ENCODE measurements at regions not wholly inside any gene's neighbourhood (a gene's known extent, or its start where the extent isn't known, plus 50 kb on each side); places are given as distances from the start of the nearest gene placed in this dataset.
A peak's percentile ranks its signal among the peaks of the same experiment; 100 is the strongest.
"Not testable (repeated sequence)": the region's sequence is repeated elsewhere in the genome, so short reads cannot be mapped to it uniquely, and the experiment has no call there.

GRCh38 chr9:89952401-89952800 is 347.6 kb downstream of the GADD45G start:
- DNase-seq = peak; percentile 87

GRCh38 chr9:89953263-89953662 is 348.5 kb downstream of the GADD45G start:
- not testable (repeated sequence) for DNase-seq

GRCh38 chr9:89953824-89954615 is 349.2 kb downstream of the GADD45G start:
- DNase-seq = peak; percentile 8

GRCh38 chr9:89955144-89955543 is 350.3 kb downstream of the GADD45G start:
- no peak for DNase-seq

GRCh38 chr9:89955626-89956025 is 350.8 kb downstream of the GADD45G start:
- no peak for DNase-seq

GRCh38 chr9:89956331-89956730 is 351.5 kb downstream of the GADD45G start:
- DNase-seq = no peak

- DNase-seq = no peak
Observed at GRCh38 chr9:89956907-89957306, 352.1 kb downstream of the GADD45G start.

- DNase-seq = peak; percentile 14
Observed at GRCh38 chr9:89958086-89958485, 353.3 kb downstream of the GADD45G start.

- peak; percentile 57 for DNase-seq
Observed at GRCh38 chr9:89961616-89962341, 357.0 kb downstream of the GADD45G start.

GRCh38 chr9:89963280-89963679 is 358.5 kb downstream of the GADD45G start:
- no peak for DNase-seq

- DNase-seq = no peak
Observed at GRCh38 chr9:89967527-89967926, 362.7 kb downstream of the GADD45G start.

- peak; percentile 24 for DNase-seq
Observed at GRCh38 chr9:89969156-89969675, 364.4 kb downstream of the GADD45G start.

- no peak for DNase-seq
Observed at GRCh38 chr9:89969881-89970639, 365.2 kb downstream of the GADD45G start.

- no peak for DNase-seq
Observed at GRCh38 chr9:89970701-89971100, 365.9 kb downstream of the GADD45G start.

GRCh38 chr9:89972535-89972934 is 367.7 kb downstream of the GADD45G start:
- DNase-seq = no peak

- DNase-seq = no peak
Observed at GRCh38 chr9:89974582-89974981, 369.8 kb downstream of the GADD45G start.

GRCh38 chr9:89975024-89975423 is 370.2 kb downstream of the GADD45G start:
- no peak for DNase-seq

- DNase-seq = no peak
Observed at GRCh38 chr9:89975630-89976029, 370.8 kb downstream of the GADD45G start.

- DNase-seq = peak; percentile 61
Observed at GRCh38 chr9:89978185-89978584, 373.4 kb downstream of the GADD45G start.

GRCh38 chr9:89980600-89980999 is 375.8 kb downstream of the GADD45G start:
- DNase-seq = no peak

- no peak for DNase-seq
Observed at GRCh38 chr9:89982016-89982415, 377.2 kb downstream of the GADD45G start.

GRCh38 chr9:89983411-89983810 is 378.6 kb downstream of the GADD45G start:
- no peak for DNase-seq

- peak; percentile 89 for DNase-seq
Observed at GRCh38 chr9:89984214-89984613, 379.4 kb downstream of the GADD45G start.

Measured in fibroblast of upper back skin (primary cell).